ENCODE measurements at regions not wholly inside any gene's neighbourhood (a gene's known extent, or its start where the extent isn't known, plus 50 kb on each side); places are given as distances from the start of the nearest gene placed in this dataset.

- H3K36me3 ChIP-seq = no peaks in the 10 kb centered on the region
- Mint-ChIP-seq H3K9me3 (peaks cover 12% of the 10 kb centered on the region), H3K27me3 (ENCODE audit: insufficient read depth, low read depth) (peaks cover 16% of the 10 kb centered on the region), H3K4me3 (no peak overlapping the region), H3K27ac (no peak overlapping the region), H3K4me1 (peaks cover 15% of the 10 kb centered on the region), H3K36me3 (peaks cover 22% of the 10 kb centered on the region)
- no peak overlapping the region for H3K4me3 ChIP-seq
- no peak overlapping the region for H2AFZ ChIP-seq (replicated peaks)
- TF ChIP-seq EZH2phosphoT487 (IDR thresholded peaks at IDR 0.05) (no peak), EZH2 (IDR thresholded peaks at IDR 0.05) (no peak)
- TF ChIP-seq, protein P1, sequence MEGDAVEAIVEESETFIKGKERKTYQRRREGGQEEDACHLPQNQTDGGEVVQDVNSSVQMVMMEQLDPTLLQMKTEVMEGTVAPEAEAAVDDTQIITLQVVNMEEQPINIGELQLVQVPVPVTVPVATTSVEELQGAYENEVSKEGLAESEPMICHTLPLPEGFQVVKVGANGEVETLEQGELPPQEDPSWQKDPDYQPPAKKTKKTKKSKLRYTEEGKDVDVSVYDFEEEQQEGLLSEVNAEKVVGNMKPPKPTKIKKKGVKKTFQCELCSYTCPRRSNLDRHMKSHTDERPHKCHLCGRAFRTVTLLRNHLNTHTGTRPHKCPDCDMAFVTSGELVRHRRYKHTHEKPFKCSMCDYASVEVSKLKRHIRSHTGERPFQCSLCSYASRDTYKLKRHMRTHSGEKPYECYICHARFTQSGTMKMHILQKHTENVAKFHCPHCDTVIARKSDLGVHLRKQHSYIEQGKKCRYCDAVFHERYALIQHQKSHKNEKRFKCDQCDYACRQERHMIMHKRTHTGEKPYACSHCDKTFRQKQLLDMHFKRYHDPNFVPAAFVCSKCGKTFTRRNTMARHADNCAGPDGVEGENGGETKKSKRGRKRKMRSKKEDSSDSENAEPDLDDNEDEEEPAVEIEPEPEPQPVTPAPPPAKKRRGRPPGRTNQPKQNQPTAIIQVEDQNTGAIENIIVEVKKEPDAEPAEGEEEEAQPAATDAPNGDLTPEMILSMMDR (IDR thresholded peaks at IDR 0.05) = no peak
- no peak for DNase-seq (ENCODE audit: low spot score)
- H3K4me1 ChIP-seq = peaks cover 11% of the 10 kb centered on the region
- peaks cover 10% of the 10 kb centered on the region for H4K20me1 ChIP-seq (ENCODE audit: low read depth)
- H3F3A ChIP-seq (ENCODE audit: low read depth) = peaks cover 22% of the 10 kb centered on the region
- H3K79me2 ChIP-seq (ENCODE audit: low read depth) = peaks cover 15% of the 10 kb centered on the region
- H3K9ac ChIP-seq = no peak overlapping the region
- H3K9me3 ChIP-seq (ENCODE audit: low read depth) = no peaks in the 10 kb centered on the region
- H3K4me2 ChIP-seq = no peak overlapping the region
- H3K27me3 ChIP-seq = no peaks in the 10 kb centered on the region
- no peak overlapping the region for H3K27ac ChIP-seq
Measured at GRCh38 chr16:31710134-31710533, 163.5 kb upstream of the ZNF267 start.

GRCh38 chr16:31710880-31711279 is 162.7 kb upstream of the ZNF267 start:
- H3K9ac ChIP-seq = no peak overlapping the region
- Mint-ChIP-seq H3K27ac (no peak overlapping the region), H3K36me3 (peaks cover 29% of the 10 kb centered on the region), H3K4me3 (peak overlapping the region; percentile 10), H3K4me1 (peaks cover 15% of the 10 kb centered on the region), H3K9me3 (peaks cover 20% of the 10 kb centered on the region), H3K27me3 (ENCODE audit: insufficient read depth, low read depth) (peaks cover 16% of the 10 kb centered on the region)
- TF ChIP-seq, protein P1 (IDR thresholded peaks at IDR 0.05) = no peak
- TF ChIP-seq EZH2phosphoT487 (IDR thresholded peaks at IDR 0.05) (no peak), EZH2 (IDR thresholded peaks at IDR 0.05) (no peak)
- no peak for DNase-seq (ENCODE audit: low spot score)
- H3K36me3 ChIP-seq = no peaks in the 10 kb centered on the region
- peaks cover 23% of the 10 kb centered on the region for H3K79me2 ChIP-seq (ENCODE audit: low read depth)
- H3K27me3 ChIP-seq = no peaks in the 10 kb centered on the region
- H3K27ac ChIP-seq = no peak overlapping the region
- no peak overlapping the region for H3K4me3 ChIP-seq
- peaks cover 22% of the 10 kb centered on the region for H3F3A ChIP-seq (ENCODE audit: low read depth)
- no peak overlapping the region for H2AFZ ChIP-seq (replicated peaks)
- no peaks in the 10 kb centered on the region for H3K9me3 ChIP-seq (ENCODE audit: low read depth)
- H3K4me2 ChIP-seq = no peak overlapping the region
- peaks cover 10% of the 10 kb centered on the region for H4K20me1 ChIP-seq (ENCODE audit: low read depth)
- peaks cover 13% of the 10 kb centered on the region for H3K4me1 ChIP-seq

GRCh38 chr16:31711344-31711845 is 162.2 kb upstream of the ZNF267 start:
- H4K20me1 ChIP-seq (ENCODE audit: low read depth) = peaks cover 10% of the 10 kb centered on the region
- peaks cover 13% of the 10 kb centered on the region for H3K4me1 ChIP-seq
- Mint-ChIP-seq H3K27me3 (ENCODE audit: insufficient read depth, low read depth) (peaks cover 16% of the 10 kb centered on the region), H3K9me3 (peaks cover 24% of the 10 kb centered on the region), H3K4me3 (no peak overlapping the region), H3K4me1 (peaks cover 15% of the 10 kb centered on the region), H3K36me3 (peaks cover 35% of the 10 kb centered on the region), H3K27ac (no peak overlapping the region)
- no peak overlapping the region for H3K4me2 ChIP-seq
- H3K4me3 ChIP-seq = no peak overlapping the region
- H3K9me3 ChIP-seq (ENCODE audit: low read depth) = no peaks in the 10 kb centered on the region
- no peak overlapping the region for H3K27ac ChIP-seq
- TF ChIP-seq, protein P1 (IDR thresholded peaks at IDR 0.05) = peak; percentile 11
- TF ChIP-seq EZH2phosphoT487 (IDR thresholded peaks at IDR 0.05) (no peak), EZH2 (IDR thresholded peaks at IDR 0.05) (no peak)
- H3K79me2 ChIP-seq (ENCODE audit: low read depth) = peaks cover 28% of the 10 kb centered on the region
- no peak overlapping the region for H3K9ac ChIP-seq
- H2AFZ ChIP-seq (replicated peaks) = no peak overlapping the region
- H3K36me3 ChIP-seq = no peaks in the 10 kb centered on the region
- H3F3A ChIP-seq (ENCODE audit: low read depth) = peaks cover 22% of the 10 kb centered on the region
- DNase-seq (ENCODE audit: low spot score) = no peak
- no peaks in the 10 kb centered on the region for H3K27me3 ChIP-seq

All from neural progenitor cell (in vitro differentiated cells).